GM12865 (cell line): ENCODE measurements at regions not wholly inside any gene's neighbourhood (a gene's known extent, or its start where the extent isn't known, plus 50 kb on each side); places are given as distances from the start of the nearest gene placed in this dataset.

Experiments used
- DNase-seq: peaks from one replicate; pipeline ENCODE4 v3.0.0; 2010; ENCODE audit warnings: low read depth
- H3K4me3 ChIP-seq: 2 replicates; pipeline ENCODE4 v1.5.1; 2011; ENCODE audit warnings: mild to moderate bottlenecking, low read depth, low read length, control low read depth
- CTCF ChIP-seq: IDR thresholded peaks from 2 replicates; pipeline ENCODE4 v1.5.1; 2011; ENCODE audit warnings: low read length, control low read depth, low read depth, inconsistent platforms; ENCODE audit not compliant: insufficient read depth; ENCODE audit errors: missing control alignments

DNA sequence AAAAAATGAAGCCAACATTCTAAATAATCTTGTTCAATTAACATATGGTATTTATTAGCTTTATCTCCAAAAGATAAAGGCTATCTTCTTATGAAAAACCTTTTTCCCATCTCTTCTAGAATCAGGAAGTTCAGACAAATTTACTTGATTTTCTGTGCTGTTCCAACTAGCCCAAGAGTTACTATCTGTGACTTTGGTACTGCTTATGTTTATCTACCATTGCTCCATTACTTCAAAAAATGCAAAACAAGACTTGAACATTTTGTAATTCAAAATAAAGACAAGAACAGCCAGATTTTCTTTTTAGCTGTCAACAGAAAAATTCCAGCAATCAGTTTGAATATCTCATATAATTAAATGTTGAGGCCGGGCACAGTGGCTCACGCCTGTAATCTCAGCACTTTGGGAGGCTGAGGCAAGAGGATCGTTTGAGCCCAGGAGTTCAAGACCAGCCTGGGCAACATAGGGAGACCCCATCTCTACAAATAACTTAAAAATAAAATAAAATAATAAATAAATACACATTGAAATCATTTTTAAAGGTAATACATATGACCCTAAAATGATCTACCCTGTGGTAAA is 188.5 kb downstream of the LTN1 start:
- no peak for DNase-seq
- no peak for TF ChIP-seq CTCF
- no peak overlapping the region for H3K4me3 ChIP-seq

DNA sequence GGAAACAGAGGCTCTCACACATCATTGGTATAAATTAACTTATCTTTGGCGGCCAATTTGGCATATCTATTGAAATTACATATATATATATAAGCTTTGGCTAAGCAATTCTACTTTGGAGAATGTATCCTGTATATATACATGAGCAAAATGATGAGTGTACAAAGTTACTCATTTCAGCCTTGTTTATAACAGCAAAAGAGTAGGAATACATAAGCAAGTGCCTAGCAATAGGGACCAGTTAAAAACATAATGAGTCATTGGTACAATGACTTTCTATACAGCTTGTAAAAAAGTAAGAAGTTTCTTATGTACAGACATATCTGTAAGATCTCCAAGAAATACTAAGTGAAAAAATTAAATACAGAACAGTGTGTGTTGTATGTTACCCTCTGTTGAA is 190.8 kb downstream of the LTN1 start:
- no peak overlapping the region for H3K4me3 ChIP-seq
- DNase-seq = no peak
- no peak for TF ChIP-seq CTCF

DNA sequence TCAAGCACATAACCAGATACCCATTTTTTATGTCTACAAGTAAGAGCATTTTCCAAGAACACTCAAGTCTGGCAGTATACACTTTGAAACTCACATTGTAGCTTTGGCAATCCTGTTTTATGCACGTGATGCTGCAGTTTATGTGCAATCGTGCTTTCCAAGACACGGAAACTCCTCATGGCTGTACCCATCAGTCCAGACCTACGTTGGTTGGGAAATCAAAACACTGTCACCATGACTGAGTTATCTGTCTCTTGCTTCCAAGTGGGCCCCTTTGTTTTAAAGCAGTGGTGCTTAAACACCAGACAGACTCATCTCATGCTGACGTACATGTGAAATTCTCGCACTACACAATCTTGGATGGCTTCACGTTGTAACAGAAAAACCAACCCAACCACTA is 192.8 kb downstream of the LTN1 start:
- no peak for DNase-seq
- no peak for TF ChIP-seq CTCF
- no peak overlapping the region for H3K4me3 ChIP-seq

GRCh38 chr21:28798798-28799197 is 193.9 kb downstream of the LTN1 start:
- no peak for TF ChIP-seq CTCF
- H3K4me3 ChIP-seq = no peak overlapping the region
- DNase-seq = no peak

DNA sequence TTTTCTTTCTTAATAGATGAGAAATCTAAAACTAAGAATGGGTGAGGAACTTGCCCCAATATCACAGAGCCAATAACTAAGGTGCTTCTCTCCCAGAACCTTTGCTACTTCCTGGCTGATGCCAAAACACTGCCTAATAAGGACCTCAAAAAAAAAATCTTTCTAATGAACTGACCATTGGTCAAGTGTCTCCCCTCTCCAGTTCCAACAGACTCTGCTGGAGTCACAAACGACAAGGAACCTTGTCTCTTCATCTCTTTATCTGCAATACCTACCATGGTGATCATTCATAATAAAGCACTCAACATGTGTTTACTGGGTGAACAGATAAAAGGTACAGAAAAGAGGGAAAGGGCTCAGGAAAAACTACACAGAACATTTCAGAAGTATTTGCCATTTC is 197.4 kb downstream of the LTN1 start:
- no peak for DNase-seq
- TF ChIP-seq CTCF = no peak

GRCh38 chr21:28794371-28794851 is 198.3 kb downstream of the LTN1 start:
- TF ChIP-seq CTCF = no peak
- H3K4me3 ChIP-seq = no peak overlapping the region
- no peak for DNase-seq

More for the DNA sequence above, 197.4 kb downstream of the LTN1 start:
- no peak overlapping the region for H3K4me3 ChIP-seq

GRCh38 chr21:28793043-28793442 is 199.6 kb downstream of the LTN1 start:
- TF ChIP-seq CTCF = no peak
- no peak overlapping the region for H3K4me3 ChIP-seq
- DNase-seq = no peak
